HL-60/S4 treated with retinoic acid at 250 ng/mL for 4 days and 3 days (cell line): ENCODE measurements at regions not wholly inside any gene's neighbourhood (a gene's known extent, or its start where the extent isn't known, plus 50 kb on each side); places are given as distances from the start of the nearest gene placed in this dataset.
"Not testable (repeated sequence)": the region's sequence is repeated elsewhere in the genome, so short reads cannot be mapped to it uniquely, and the experiment has no call there.

ENCODE experiments used
- in situ Hi-C: fragments of 300-500 bp; cut with MboI; formaldehyde crosslinking; loops from 2 replicates; pipeline ENCODE4 v1.7.0; 2022; ENCODE audit warnings: low sequenced_read_pairs

DNA sequence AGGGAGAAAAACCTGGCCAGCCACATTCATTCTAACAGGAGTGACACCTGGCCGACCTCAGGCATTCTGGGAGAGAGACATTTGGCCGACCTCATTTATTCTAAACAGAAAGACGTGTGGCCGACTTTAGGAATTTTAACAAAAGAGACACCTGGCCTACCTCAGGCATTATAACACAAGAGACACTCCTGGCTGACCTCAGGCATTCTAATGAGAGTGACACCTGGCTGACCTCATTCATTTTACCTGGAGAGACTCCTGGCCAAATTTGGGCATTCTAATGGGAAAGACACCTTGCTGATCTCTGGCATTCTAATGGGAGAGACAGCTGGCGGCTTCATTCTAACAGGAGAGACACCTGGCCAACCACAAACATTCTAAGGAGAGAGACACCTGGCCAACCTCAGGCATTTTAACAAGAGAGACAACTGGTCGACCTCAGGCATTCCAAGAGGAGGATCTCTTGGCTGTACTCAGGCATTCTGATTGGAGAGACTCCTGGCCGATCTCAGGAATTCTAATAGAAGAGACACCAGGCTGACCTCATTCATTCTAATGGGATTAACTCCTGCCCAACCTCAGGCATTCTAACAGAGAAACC is 1353.9 kb downstream of the UQCRFS1 start:
- in situ Hi-C loops, result no loop called here

DNA sequence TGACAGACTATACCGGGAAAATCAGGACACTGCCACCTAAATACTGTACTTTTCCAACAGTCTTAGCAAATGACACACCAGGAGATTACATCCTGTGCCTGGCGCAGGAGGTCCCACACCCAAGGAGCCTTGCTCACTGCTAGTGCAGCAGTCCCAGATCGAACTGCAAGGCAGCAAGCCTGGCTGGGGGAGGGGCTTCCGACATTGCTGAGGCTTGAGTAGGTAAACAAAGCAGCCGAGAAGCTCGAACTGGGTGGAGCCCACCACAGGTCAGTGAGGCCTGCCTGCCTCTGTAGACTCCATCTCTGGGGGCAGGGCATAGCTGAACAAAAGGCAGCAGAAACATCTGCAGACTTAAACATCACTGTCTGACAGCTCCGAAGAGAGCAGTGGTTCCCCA is 1360.0 kb downstream of the UQCRFS1 start:
- in situ Hi-C loops, result not testable (repeated sequence)

DNA sequence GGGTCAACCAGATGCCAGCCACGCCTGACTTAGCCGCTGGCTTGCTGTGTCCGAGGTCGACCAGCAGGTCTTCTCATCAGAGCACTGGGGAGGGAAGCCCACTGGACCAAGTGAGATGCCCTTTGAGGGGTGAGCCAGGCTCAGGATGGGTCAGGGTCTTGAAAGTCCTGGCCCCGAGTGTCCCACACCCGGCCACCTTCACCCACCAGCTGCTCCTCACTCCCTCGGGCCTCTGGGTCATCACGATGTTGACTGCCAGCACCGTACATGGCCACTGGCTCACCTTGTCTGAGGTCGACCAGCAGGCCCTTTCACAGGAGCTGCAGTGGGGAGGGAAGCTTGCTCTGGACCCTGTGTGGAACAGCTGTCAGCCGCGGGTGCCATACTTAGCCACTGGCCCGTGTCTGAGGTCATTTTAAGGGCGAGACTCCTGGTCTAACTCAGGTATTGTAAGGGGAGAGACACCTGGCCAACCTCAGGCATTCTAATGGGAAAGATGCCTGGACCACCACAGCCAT is 1361.3 kb downstream of the UQCRFS1 start:
- in situ Hi-C loops, result no loop called here

DNA sequence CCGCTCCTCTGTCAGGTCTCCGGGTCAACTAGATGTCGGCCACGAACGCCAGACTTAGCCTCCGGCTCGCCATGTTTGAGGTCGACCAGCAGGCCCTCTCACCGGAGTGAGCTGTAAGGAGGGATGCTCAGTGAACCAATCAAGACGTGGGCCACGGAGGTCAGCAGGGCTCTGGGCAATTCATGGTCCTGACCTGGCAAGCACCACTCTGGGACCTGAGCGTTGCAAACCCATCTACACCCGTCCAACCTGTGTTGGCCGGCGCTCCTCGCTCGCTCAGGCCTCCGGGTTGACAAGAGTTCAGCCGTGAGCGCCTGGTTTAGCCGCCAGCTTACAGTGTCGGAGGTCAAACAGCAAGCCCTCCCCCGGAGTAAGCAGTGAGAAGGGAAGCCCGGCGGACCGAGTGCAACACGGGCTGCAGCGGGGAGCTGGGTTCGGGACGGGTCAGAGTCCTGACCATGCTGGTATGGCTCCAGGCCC is 1361.9 kb downstream of the UQCRFS1 start:
- in situ Hi-C loops, result no loop called here

DNA sequence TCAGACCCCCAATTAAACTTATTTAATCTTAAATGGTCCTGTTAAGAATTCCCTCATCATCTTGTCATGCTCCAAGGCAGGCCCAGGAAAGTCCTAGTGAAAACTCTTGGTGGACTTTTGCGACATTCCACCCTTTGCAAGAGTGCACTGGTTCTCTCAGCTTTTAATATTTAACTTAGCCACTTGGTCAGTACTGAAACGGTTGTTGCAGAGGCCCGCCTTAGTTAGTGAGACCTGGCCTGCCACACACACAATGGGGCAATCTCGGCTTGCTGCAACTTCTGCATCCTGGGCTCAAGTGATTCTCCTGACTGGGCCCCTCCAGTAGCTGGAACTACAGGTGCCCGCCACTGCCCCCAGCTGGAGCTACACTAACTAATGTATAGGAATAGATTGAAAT is 1366.0 kb downstream of the UQCRFS1 start:
- in situ Hi-C loops, result no loop called here

DNA sequence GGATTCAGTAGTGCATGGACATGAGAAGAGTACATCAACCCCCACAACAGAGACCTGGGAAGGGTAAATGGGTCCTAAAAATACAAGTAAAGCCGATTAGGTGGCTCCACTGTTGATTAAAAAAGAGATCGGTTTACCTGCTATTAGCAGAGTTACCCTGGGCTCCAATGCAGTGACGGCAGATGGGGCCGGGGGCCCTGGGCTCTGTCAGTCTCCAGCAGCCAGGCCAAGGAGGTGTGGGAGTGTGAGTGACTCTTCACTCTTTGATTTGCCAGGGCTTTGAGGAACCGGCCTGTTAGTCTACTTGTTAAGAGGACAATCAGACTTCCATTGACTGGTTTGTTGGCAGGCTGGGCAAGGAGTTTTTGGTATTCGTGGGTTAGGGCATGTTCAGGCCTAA is 1368.7 kb downstream of the UQCRFS1 start:
- in situ Hi-C loops, result no loop called here

DNA sequence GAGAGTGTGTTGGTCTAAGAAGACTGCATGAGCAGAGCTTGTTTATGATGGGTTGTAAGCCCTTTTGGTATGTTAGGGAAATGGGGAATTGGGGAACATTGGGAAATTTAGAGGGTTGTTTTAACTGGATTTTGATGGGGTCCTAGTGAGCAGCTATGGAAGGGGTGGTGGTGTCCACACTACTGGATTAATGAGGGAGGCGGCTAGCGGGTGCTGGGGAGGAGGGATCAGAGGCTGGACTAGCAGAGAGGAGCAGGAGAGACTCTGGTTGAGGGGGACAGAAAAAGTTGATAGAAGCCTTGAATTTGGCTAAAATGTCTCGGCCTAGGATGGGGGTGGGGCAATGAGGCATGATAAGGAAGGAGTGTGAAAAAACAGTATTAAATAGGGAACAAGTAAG is 1369.1 kb downstream of the UQCRFS1 start:
- in situ Hi-C loops, result no loop called here

DNA sequence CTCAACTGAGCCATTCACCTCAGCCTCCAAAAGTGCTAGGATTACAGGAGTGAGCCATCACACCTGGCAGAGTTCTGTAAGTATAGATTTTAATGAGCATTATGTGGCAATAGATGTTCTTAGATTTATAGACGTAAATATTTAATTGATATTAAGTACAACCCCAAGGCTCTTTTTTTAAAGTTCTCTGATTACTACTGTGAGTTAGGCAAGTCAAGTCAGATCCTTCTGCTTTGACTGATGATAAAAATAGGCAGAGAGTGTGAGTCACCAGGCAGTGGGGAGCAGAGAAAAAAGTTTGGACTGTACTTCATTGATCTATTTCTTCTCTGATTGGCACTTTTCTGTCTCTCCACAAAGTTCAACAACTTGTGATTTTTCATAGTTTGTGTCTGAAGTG is 1379.9 kb downstream of the UQCRFS1 start:
- in situ Hi-C loops, result no loop called here

DNA sequence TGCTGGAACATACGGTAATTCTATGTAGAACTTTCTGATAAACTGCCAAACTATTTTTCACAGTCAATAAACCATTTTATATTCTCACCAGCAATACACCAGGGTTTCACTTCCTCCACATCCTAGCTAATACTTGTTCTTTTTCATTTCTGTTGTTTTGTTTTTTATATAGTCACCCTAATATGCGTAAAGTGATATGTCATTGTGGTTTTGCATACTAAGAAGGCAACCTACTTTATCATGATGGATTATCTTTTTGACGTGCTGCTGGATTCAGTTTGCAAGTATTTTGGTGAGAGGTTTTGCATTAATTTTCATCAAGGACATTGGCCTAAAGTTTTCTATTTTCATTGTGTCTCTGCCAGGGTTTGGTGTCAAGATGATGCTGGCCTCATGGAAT is 1384.1 kb downstream of the UQCRFS1 start:
- in situ Hi-C loops, result no loop called here

DNA sequence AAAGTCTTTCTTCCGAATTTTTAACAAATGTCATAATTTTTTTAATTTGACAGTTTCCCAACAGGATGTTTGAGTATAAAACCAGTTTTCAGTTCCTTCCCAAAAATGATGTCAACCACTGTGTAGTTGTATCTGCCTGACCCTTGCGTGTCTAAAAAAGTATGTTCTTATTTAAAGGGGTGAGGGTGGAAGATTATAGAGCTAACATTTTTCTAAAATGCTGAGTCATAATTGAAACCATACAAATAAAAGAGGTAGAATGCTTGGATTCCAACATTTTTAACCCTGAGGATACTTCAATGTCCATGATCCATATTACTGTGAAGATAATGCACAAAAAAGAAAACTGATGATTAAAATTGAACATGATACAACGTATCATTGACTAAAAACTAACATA is 1388.8 kb downstream of the UQCRFS1 start:
- in situ Hi-C loops, result no loop called here

DNA sequence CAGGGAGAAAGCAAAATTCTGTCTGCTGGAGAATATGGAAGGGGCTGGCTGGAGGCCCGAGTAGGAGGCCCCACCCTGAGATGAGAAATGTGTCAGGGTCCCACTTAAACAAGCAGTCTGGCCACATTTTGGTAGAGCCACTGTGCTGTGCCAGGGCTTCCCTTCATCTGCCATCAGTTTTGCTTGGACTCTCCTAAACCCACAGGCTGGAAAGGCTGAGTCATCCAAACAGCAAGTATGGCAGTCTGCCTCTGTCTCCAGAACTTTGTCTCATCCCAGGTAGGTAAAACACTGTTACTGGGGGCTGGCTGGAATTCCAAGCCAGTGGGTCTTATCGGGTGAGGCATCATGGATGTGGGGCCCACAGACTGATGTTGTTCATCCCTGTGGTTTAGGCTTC is 1390.6 kb downstream of the UQCRFS1 start:
- in situ Hi-C loops, result no loop called here

DNA sequence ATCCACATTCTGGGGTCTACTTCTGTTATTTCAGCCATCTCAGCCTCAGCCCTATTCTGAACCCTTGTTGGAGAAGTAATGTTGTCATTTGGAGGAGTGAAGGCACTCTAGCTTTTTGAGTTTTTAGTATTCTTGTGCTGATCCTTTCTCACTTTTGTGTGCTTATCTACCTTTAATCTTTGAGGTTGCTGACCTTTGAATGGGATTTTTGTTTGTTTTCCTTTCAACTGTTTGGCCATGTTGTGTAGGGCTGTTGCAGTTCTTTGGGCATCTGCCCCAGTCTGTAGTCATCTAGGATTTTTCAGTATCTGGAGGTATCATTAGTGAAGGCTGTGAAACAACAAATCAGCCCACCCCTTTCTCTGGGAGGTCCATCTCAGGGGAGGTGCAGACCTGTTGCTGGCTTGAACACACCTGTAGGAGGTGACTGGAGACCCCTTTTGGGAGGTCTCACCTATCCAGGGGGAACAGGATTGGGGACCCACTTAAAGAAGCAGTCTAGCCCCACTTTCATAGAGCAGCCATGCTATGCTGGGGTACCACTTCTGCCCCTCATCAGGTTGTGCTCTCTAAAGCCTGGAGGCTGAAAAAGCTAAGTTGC is 1391.4 kb downstream of the UQCRFS1 start:
- in situ Hi-C loops, result no loop called here

DNA sequence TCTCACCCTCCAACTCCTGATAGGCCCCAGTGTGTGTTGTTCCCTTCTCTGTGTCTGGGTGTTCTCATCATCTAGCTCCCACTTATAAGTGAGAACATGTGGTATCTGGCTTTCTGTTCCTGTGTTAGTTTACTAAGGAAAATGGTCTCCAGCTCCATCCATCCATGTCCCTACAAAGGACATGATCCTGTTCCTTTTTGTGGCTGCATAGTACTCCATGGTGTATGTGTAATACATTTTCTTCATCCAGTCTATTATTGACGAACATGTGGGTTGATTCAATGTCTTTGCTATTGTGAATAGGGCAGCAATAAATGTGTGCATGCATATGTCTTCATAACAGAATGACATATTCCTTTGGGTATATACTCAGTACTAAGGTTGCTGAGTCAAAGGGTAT is 1397.0 kb downstream of the UQCRFS1 start:
- in situ Hi-C loops, result no loop called here

DNA sequence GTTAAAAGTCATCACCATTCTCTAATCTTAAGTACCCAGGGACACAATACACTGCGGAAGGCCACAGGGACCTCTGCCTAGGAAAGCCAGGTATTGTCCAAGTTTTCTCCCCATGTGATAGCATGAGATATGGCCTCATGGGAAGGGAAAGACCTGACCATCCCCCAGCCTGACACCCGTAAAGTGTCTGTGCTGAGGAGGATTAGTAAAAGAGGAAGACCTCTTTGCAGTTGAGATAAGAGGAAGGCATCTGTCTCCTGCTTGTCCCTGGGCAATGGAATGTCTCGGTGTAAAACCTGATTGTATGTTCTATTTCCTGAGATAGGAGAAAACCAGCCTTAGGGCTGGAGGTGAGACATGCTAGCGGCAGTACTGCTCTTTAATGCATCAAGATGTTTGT is 1398.1 kb downstream of the UQCRFS1 start:
- in situ Hi-C loops, result not testable (repeated sequence)

DNA sequence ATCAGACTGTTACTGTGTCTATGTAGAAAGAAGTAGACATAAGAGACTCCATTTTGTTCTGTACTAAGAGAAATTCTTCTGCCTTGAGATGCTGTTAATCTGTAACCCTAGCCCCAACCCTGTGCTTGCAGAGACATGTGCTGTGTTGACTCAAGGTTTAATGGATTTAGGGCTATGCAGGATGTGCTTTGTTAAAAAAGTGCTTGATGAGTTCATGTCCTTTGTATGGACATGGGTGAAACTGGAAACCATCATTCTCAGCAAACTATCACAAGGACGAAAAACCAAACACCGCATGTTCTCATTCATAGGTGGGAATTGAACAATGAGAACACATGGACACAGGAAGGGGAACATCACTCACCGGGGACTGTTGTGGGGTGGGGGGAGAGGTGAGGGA is 1398.7 kb downstream of the UQCRFS1 start:
- in situ Hi-C loops, result not testable (repeated sequence)

DNA sequence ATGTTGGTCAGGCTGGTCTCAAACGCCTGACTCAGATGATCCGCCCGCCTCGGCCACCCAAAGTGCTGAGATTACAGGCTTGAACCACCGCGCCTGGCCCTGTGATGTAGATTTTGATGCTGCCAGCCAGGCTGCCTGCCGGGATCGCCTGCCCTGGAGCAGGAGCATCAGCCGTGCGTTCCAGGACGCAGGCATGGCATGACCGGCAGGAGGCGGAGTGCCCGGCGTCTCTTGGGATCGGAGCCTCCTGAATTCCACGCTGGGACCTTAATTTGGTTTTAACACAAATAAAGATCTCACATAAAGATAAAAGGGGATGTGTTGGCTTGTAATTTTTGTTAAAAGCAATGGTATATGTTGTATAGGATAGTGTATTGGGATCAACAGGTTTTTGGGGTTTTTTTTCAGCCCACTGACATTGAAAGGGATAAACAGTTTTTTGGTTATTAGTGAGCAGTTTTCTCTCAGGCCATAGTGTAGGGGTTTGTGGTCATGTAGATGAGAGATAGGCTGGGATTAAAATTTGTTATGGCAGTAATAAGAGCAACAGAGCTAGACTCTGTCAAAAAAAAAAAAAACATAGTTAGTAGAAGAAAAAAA is 1406.4 kb downstream of the UQCRFS1 start:
- in situ Hi-C loops, result no loop called here

DNA sequence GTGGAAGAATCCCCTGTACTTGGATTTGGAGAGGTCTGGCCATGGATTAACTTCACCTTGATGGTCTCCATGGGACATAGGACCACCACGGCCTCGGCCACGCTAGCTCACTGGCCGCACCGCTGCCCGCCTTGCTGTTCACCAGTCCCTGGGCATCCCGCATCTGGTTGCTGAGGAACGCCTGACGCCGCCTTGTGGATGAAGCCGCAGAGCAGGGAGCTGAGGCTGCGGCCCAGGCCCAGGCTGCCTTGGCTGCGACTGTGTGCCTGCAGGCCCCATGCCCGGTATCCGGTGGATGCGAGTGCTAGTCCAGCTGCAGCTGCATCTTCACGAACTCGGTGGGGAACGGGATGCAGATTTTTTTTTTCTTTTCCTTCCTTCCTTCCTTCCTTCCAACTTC is 1407.1 kb downstream of the UQCRFS1 start:
- in situ Hi-C loops, result no loop called here

DNA sequence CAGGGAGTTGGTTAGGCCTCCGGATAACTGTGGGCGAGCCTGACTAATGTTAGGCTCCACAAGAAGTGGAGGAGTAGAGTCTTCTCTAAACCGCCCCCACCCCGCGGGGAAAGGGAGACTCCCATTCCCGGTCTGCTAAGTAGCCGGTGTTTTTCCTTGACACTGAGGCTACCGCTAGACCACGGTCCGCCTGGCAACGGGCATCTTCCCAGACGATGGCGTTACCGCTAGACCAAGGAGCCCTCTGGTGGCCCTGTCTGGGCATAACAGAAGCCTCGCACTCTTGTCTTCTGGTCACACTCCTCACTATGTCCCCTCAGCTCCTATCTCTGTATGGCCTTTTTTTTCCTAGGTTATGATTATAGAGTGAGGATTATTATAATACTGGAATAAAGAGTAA is 1410.7 kb downstream of the UQCRFS1 start:
- in situ Hi-C loops, result not testable (repeated sequence)

DNA sequence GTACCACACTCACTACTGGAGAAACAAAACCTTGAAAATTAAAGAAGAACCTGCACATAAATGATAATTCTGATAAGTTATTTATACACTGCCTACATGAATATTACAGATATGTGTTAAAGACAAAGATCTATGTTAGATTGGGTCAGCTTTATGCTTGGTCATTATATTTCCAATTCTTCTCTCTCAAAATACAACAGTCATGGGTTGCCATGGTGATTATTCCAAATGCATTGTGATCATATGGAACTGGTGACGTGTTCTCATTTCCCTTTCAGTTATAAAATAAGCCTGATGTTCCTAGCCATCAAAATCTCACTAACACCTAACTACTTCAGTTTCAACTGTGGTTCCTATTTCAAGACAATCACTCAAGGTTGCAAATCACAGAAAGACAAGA is 1416.4 kb downstream of the UQCRFS1 start:
- in situ Hi-C loops, result no loop called here

DNA sequence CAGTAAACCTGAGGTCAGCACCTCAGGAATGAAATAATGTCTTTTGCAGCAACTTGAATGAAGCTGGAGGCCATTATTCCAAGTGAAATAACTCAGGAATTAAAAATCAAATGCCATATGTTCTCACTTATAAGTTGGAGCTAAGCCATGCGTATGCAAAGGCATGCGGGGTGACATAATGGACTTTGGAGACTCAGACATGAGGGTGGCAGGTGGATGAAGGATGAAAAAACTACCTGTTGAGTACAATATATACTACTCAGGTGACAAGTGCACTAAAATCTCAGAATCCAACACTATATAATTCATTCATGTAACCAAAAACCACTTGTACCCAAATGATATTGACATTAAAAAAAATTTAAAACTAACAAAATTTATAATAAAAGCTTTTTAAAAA is 1416.9 kb downstream of the UQCRFS1 start:
- in situ Hi-C loops, result no loop called here

DNA sequence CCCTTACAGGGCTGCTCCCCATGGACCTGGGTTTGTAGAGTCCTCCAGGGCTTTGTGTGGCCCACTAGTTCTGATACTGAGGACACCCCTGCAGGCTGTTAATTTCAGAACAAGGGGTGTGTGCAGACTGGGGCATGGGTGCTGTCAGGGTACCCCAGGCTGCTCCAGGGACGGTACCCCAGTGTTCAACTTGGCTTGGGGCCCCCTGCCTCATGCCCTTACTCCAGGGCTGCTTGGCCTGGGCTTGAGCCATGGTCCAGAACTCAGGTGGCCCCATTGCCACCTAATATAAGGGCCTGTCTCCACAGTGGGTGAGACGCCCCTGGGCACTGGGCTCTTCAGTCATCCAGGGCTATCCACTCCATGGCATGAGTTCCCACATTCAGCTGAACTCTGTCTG is 1417.6 kb downstream of the UQCRFS1 start:
- in situ Hi-C loops, result no loop called here

DNA sequence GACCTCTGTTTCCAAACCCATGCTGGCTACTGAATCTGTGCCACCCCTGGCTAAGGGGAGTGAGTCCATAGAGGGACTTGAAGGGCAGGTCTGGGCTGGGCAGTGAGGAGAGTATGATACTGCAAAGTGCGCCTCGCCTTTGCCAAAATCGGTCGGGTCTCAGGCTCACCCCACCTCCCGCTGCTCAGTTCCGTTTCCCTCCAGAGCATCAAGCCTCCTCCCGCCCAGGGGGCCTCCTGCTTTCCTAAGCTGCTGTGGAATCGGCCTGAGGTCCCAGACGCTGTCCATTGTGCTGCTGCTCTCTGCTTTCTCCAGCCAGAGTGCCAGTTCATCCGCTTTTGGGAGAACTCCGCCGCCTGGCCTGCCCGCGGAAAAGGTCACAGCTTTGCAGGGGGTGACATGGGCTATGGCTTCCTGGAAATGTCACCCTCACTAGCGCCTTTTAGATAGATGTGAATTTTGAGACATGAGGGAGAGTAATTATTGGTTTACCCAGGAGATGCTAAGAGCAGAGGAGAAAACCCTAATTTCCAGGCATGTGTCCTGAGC is 1418.4 kb downstream of the UQCRFS1 start:
- in situ Hi-C loops, result no loop called here
